PC-3 (cell line): ENCODE measurements at regions not wholly inside any gene's neighbourhood (a gene's known extent, or its start where the extent isn't known, plus 50 kb on each side); places are given as distances from the start of the nearest gene placed in this dataset.
A peak's percentile ranks its signal among the peaks of the same experiment; 100 is the strongest.

ENCODE experiments used
- ATAC-seq: fragments of 200-7000 bp; cut with Tn5 transposase; 2 replicates; pipeline ENCODE4 v1.9.1; 2020; ENCODE audit warnings: mild to moderate bottlenecking, moderate library complexity
- BruUV-seq: library from RNA; stranded (reverse); fragments of 400-500 nt; replicated peaks from 2 replicates; lab custom pipeline; 2021; lab: Mats Ljungman, UMichigan
- CTCF ChIA-PET: fragments of 300-600 bp; sonication (Branson Sonifier 250); formaldehyde crosslinking; loops from one replicate; lab custom pipeline; 2022; ENCODE audit warnings: antibody characterized with exemption; lab: Charles Lee
- POLR2A ChIA-PET: fragments of 300-600 bp; sonication (Branson Sonifier 250); formaldehyde crosslinking; loops from one replicate; lab custom pipeline; 2022; ENCODE audit warnings: antibody characterized with exemption; ENCODE audit not compliant: unreplicated experiment; lab: Charles Lee
- DNase-seq: peaks from one replicate; pipeline ENCODE4 v3.0.0-alpha.2; 2015
- H2AFZ ChIP-seq: fragments of 300-600 bp; sonication (generic); 2 replicates; pipeline ENCODE4 v1.6.0; 2016; ENCODE audit warnings: antibody characterized with exemption, low read length
- H3F3A ChIP-seq: fragments of 300-600 bp; sonication (generic); one replicate; pipeline ENCODE4 v1.6.0; 2017; ENCODE audit warnings: antibody characterized with exemption, low read length, control low read depth, mild to moderate bottlenecking; ENCODE audit not compliant: unreplicated experiment
- H3K27ac ChIP-seq: fragments of 300-600 bp; sonication (generic); 2 replicates; pipeline ENCODE4 v1.5.1; 2016; ENCODE audit warnings: mild to moderate bottlenecking, low read length
- H3K27me3 ChIP-seq: fragments of 300-600 bp; sonication (generic); 2 replicates; pipeline ENCODE4 v1.6.1; 2016; ENCODE audit warnings: low read length, mixed read lengths
- H3K36me3 ChIP-seq: fragments of 300-600 bp; sonication (generic); 2 replicates; pipeline ENCODE4 v1.6.1; 2016; ENCODE audit warnings: low read depth, mixed run types, low read length, mixed read lengths
- H3K4me1 ChIP-seq: fragments of 300-600 bp; sonication (generic); 2 replicates; pipeline ENCODE4 v1.5.1; 2016; ENCODE audit warnings: low read length; ENCODE audit not compliant: insufficient read depth
- H3K4me2 ChIP-seq: fragments of 300-600 bp; sonication (generic); 2 replicates; pipeline ENCODE4 v1.6.0; 2016; ENCODE audit warnings: low read length
- H3K4me3 ChIP-seq: fragments of 300-600 bp; sonication (generic); 2 replicates; pipeline ENCODE4 v1.5.1; 2016; ENCODE audit warnings: mild to moderate bottlenecking, low read length, mixed read lengths
- H3K79me2 ChIP-seq: fragments of 300-600 bp; sonication (generic); 2 replicates; pipeline ENCODE4 v1.6.1; 2017; ENCODE audit warnings: low read length, mixed read lengths
- H3K9ac ChIP-seq: fragments of 300-600 bp; sonication (generic); 2 replicates; pipeline ENCODE4 v1.6.0; 2016; ENCODE audit warnings: mild to moderate bottlenecking, low read length
- H3K9me2 ChIP-seq: fragments of 300-600 bp; sonication (generic); replicated peaks from 2 replicates; pipeline ENCODE4 v1.6.1; 2016; ENCODE audit warnings: mixed run types, low read length, mixed read lengths
- H3K9me3 ChIP-seq: fragments of 300-600 bp; sonication (generic); 2 replicates; pipeline ENCODE4 v1.6.1; 2016; ENCODE audit warnings: low read length, mixed read lengths
- H4K20me1 ChIP-seq: fragments of 300-600 bp; sonication (generic); 2 replicates; pipeline ENCODE4 v1.6.1; 2016; ENCODE audit warnings: low read length, mixed read lengths
- CTCF ChIP-seq: fragments of 300-600 bp; sonication (generic); conservative IDR thresholded peaks from 2 replicates; pipeline ENCODE4 v1.5.1; 2017; ENCODE audit warnings: antibody characterized with exemption, low read depth, mild to moderate bottlenecking, low read length
- EZH2 ChIP-seq: fragments of 300-600 bp; sonication (generic); IDR thresholded peaks from one replicate; pipeline ENCODE4 v1.6.1; 2017; ENCODE audit warnings: antibody characterized with exemption, mild to moderate bottlenecking, low read length; ENCODE audit not compliant: unreplicated experiment
- EZH2phosphoT487 ChIP-seq: fragments of 300-600 bp; sonication (generic); IDR thresholded peaks from 2 replicates; pipeline ENCODE4 v1.6.1; 2018; ENCODE audit warnings: mild to moderate bottlenecking, antibody characterized with exemption, low read length, borderline replicate concordance
- intact Hi-C: fragments of 100-400 bp; cut with micrococcal nuclease; formaldehyde crosslinking; loops from 2 replicates; pipeline ENCODE4 v1.9.0; 2023

GRCh38 chrX:45344594-45344993 is 143.9 kb upstream of the DIPK2B start:
- peaks cover 36% of the 10 kb centered on the region for H3K4me1 ChIP-seq
- no peaks in the 10 kb centered on the region for H3K36me3 ChIP-seq
- H3K4me3 ChIP-seq: no peak overlapping the region
- H3F3A ChIP-seq: peaks cover 8% of the 10 kb centered on the region
- H3K4me2 ChIP-seq: no peak overlapping the region
- H3K27me3 ChIP-seq: no peaks in the 10 kb centered on the region
- ATAC-seq (peak; percentile 33), DNase-seq (peak; percentile 64)
- H3K9ac ChIP-seq: no peak overlapping the region
- BruUV-seq: no TSS peak
- H4K20me1 ChIP-seq: no peaks in the 10 kb centered on the region
- POLR2A ChIA-PET: interaction anchor here (0.5 to 0.6 kb wide), 2 partner anchors 279 to 1488 kb away, joined by 3 to 4 read pairs; no protein-coding TSS in a partner anchor
- H2AFZ ChIP-seq: no peak overlapping the region
- H3K9me3 ChIP-seq: no peaks in the 10 kb centered on the region
- H3K9me2 ChIP-seq: no peaks in the 10 kb centered on the region
- peak overlapping the region; percentile 6; the same call in 1 of the 2 replicates for H3K27ac ChIP-seq
- no peaks in the 10 kb centered on the region for H3K79me2 ChIP-seq
- CTCF ChIA-PET: no interaction called here
- no peak for TF ChIP-seq EZH2
- TF ChIP-seq EZH2phosphoT487: no peak
- no peak for TF ChIP-seq CTCF
- intact Hi-C loops: no loop called here

- H3K79me2 ChIP-seq: no peaks in the 10 kb centered on the region
- no peak for ATAC-seq
- no peaks in the 10 kb centered on the region for H3K9me3 ChIP-seq
- no TSS peak for BruUV-seq
- TF ChIP-seq CTCF: no peak
- TF ChIP-seq EZH2: no peak
- TF ChIP-seq EZH2phosphoT487: no peak
- H3K36me3 ChIP-seq: no peaks in the 10 kb centered on the region
- H2AFZ ChIP-seq: no peak overlapping the region
- no peak overlapping the region for H3K27ac ChIP-seq
- H3K9me2 ChIP-seq: no peaks in the 10 kb centered on the region
- ChIA-PET CTCF (no interaction called here), POLR2A (no interaction called here)
- H3K4me3 ChIP-seq: no peak overlapping the region
- no peak overlapping the region for H3K4me2 ChIP-seq
- H3F3A ChIP-seq: no peaks in the 10 kb centered on the region
- H4K20me1 ChIP-seq: no peaks in the 10 kb centered on the region
- no peak for DNase-seq
- intact Hi-C loops: no loop called here
- H3K27me3 ChIP-seq: no peaks in the 10 kb centered on the region
- H3K9ac ChIP-seq: no peak overlapping the region
- H3K4me1 ChIP-seq: peaks cover 3% of the 10 kb centered on the region
Observed at GRCh38 chrX:45329217-45329616, 128.5 kb upstream of the DIPK2B start.

GRCh38 chrX:45324941-45325340 is 124.3 kb upstream of the DIPK2B start:
- Histone ChIP-seq H4K20me1 (no peaks in the 10 kb centered on the region), H3K36me3 (no peaks in the 10 kb centered on the region), H3F3A (no peaks in the 10 kb centered on the region), H3K9ac (no peak overlapping the region; the same call in 1 of the 2 replicates), H3K4me3 (no peak overlapping the region), H3K9me3 (no peaks in the 10 kb centered on the region), H3K27ac (peak overlapping the region; percentile 99), H3K79me2 (no peaks in the 10 kb centered on the region), H3K27me3 (no peaks in the 10 kb centered on the region), H3K4me2 (no peak overlapping the region), H2AFZ (no peak overlapping the region), H3K9me2 (no peaks in the 10 kb centered on the region), H3K4me1 (peaks cover 28% of the 10 kb centered on the region)
- ATAC-seq: no peak
- ChIA-PET CTCF (no interaction called here), POLR2A (interaction anchor here (0.6 kb wide), 1 partner anchor 465 kb away, joined by 3 read pairs; no protein-coding TSS in a partner anchor)
- intact Hi-C loops: loop anchor here (5.0 kb wide), 1 partner anchor 522 kb away; no protein-coding TSS in a partner anchor
- DNase-seq: no peak
- no TSS peak for BruUV-seq
- no peak for TF ChIP-seq EZH2
- no peak for TF ChIP-seq EZH2phosphoT487
- TF ChIP-seq CTCF: no peak
